Loucy (cell line): ENCODE measurements at regions not wholly inside any gene's neighbourhood (a gene's known extent, or its start where the extent isn't known, plus 50 kb on each side); places are given as distances from the start of the nearest gene placed in this dataset.

Source experiments
- H2AFZ ChIP-seq: fragments of 200-600 bp; sonication (generic); 2 replicates; pipeline ENCODE4 v1.6.0; 2016; ENCODE audit warnings: antibody characterized with exemption, mild to moderate bottlenecking, low read length, moderate library complexity
- H3F3A ChIP-seq: fragments of 200-600 bp; 2 replicates; pipeline ENCODE4 v1.6.0; 2016; ENCODE audit warnings: antibody characterized with exemption, low read depth, mild to moderate bottlenecking
- H3K27me3 ChIP-seq: fragments of 200-600 bp; sonication (generic); 2 replicates; pipeline ENCODE4 v1.6.1; 2014; ENCODE audit warnings: low read length, mild to moderate bottlenecking; ENCODE audit not compliant: insufficient read depth, poor library complexity, severe bottlenecking
- H3K36me3 ChIP-seq: fragments of 200-600 bp; sonication (generic); 2 replicates; pipeline ENCODE4 v1.6.1; 2016; ENCODE audit warnings: low read length; ENCODE audit not compliant: insufficient read depth
- H3K4me1 ChIP-seq: fragments of 200-600 bp; sonication (generic); 2 replicates; pipeline ENCODE4 v1.5.1; 2014; ENCODE audit warnings: low read length, mild to moderate bottlenecking; ENCODE audit not compliant: insufficient read depth, poor library complexity, severe bottlenecking
- H3K4me2 ChIP-seq: fragments of 200-600 bp; sonication (generic); 2 replicates; pipeline ENCODE4 v1.6.0; 2014; ENCODE audit warnings: antibody characterized with exemption, low read length, low read depth, mild to moderate bottlenecking; ENCODE audit not compliant: poor library complexity, severe bottlenecking
- H3K4me3 ChIP-seq: fragments of 200-600 bp; sonication (generic); 2 replicates; pipeline ENCODE4 v1.5.1; 2014; ENCODE audit warnings: low read length, mild to moderate bottlenecking, mixed read lengths; ENCODE audit not compliant: poor library complexity, severe bottlenecking
- H3K79me2 ChIP-seq: fragments of 200-600 bp; sonication (generic); 2 replicates; pipeline ENCODE4 v1.6.1; 2014; ENCODE audit warnings: low read length; ENCODE audit not compliant: insufficient read depth
- H3K9ac ChIP-seq: fragments of 200-600 bp; sonication (generic); 2 replicates; pipeline ENCODE4 v1.6.0; 2014; ENCODE audit warnings: mild to moderate bottlenecking, low read depth, low read length, moderate library complexity; ENCODE audit not compliant: poor library complexity, severe bottlenecking
- H3K9me2 ChIP-seq: fragments of 200-600 bp; sonication (generic); replicated peaks from 2 replicates; pipeline ENCODE4 v1.6.1; 2016; ENCODE audit warnings: low read depth, low read length, mixed read lengths
- H3K9me3 ChIP-seq: fragments of 200-600 bp; sonication (generic); 2 replicates; pipeline ENCODE4 v1.6.1; 2014; ENCODE audit warnings: mild to moderate bottlenecking, antibody characterized with exemption, low read length, low read depth; ENCODE audit not compliant: insufficient read depth
- H4K20me1 ChIP-seq: fragments of 200-600 bp; sonication (generic); 2 replicates; pipeline ENCODE4 v1.6.0; 2014; ENCODE audit warnings: antibody characterized with exemption, low read length, mild to moderate bottlenecking; ENCODE audit not compliant: insufficient read depth, poor library complexity, severe bottlenecking
- EZH2phosphoT487 ChIP-seq: fragments of 200-600 bp; IDR thresholded peaks from 2 replicates; pipeline ENCODE4 v1.6.1; 2018; ENCODE audit warnings: antibody characterized with exemption, mild to moderate bottlenecking, moderate library complexity, borderline replicate concordance
- TF ChIP-seq, protein P1 (sequence below): fragments of 200-600 bp; sonication (generic); conservative IDR thresholded peaks from 2 replicates; pipeline ENCODE4 v1.5.1; 2014; ENCODE audit warnings: mild to moderate bottlenecking, antibody characterized with exemption, low read length

DNA sequence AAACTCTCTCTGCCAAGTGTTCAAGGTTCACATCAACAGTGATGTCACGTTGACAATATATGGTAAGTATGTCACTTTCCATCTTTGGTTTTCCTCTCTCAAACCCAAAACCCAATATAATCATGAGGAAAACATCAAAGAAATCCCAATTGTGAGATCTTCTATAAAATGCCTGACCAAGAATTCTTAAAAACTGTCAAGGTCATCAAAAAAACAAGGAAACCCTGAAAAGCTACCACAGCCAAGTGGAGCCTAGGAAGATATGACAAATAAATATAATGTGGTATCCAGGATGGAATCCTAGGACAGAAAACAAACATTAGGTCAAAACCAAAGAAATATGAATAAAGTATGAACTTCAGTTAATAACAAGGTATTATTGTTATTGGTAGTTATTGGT lies 85.2 kb upstream of the CCDC39 start:
- H4K20me1 ChIP-seq: no peaks in the 10 kb centered on the region
- no peaks in the 10 kb centered on the region for H3K4me1 ChIP-seq
- no peak overlapping the region for H3K9ac ChIP-seq
- H3K27me3 ChIP-seq: no peaks in the 10 kb centered on the region
- no peaks in the 10 kb centered on the region for H3K9me2 ChIP-seq
- H3K79me2 ChIP-seq: no peaks in the 10 kb centered on the region
- no peak overlapping the region for H3K4me2 ChIP-seq
- H3K36me3 ChIP-seq: no peaks in the 10 kb centered on the region
- no peaks in the 10 kb centered on the region for H3F3A ChIP-seq
- H3K4me3 ChIP-seq: no peak overlapping the region
- H2AFZ ChIP-seq: no peak overlapping the region
- H3K9me3 ChIP-seq: no peaks in the 10 kb centered on the region
- TF ChIP-seq, protein P1, sequence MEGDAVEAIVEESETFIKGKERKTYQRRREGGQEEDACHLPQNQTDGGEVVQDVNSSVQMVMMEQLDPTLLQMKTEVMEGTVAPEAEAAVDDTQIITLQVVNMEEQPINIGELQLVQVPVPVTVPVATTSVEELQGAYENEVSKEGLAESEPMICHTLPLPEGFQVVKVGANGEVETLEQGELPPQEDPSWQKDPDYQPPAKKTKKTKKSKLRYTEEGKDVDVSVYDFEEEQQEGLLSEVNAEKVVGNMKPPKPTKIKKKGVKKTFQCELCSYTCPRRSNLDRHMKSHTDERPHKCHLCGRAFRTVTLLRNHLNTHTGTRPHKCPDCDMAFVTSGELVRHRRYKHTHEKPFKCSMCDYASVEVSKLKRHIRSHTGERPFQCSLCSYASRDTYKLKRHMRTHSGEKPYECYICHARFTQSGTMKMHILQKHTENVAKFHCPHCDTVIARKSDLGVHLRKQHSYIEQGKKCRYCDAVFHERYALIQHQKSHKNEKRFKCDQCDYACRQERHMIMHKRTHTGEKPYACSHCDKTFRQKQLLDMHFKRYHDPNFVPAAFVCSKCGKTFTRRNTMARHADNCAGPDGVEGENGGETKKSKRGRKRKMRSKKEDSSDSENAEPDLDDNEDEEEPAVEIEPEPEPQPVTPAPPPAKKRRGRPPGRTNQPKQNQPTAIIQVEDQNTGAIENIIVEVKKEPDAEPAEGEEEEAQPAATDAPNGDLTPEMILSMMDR: no peak
- TF ChIP-seq EZH2phosphoT487: no peak

DNA sequence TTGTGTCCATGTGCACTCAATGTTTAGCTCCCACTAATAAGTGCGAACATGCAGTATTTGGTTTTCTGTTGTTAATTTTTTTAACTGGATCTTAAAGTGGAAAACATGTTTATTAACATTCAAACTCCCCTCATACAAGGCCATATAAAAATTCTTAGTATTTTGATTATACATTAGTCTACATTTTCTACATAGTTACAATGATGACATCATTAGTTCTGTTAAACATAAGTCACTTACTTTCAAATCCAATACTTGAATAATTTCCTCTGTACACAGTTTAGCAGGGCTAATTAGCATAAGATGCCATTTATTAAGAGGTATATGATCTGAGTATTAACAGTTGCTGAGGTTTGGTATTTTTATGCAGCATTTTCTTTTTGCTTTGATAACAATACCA lies 91.3 kb upstream of the CCDC39 start:
- Histone ChIP-seq H3K36me3 (no peaks in the 10 kb centered on the region), H3K79me2 (no peaks in the 10 kb centered on the region), H3K4me3 (no peak overlapping the region), H3K9me3 (no peaks in the 10 kb centered on the region), H3K9ac (no peak overlapping the region), H3K4me1 (no peaks in the 10 kb centered on the region), H4K20me1 (no peaks in the 10 kb centered on the region), H3F3A (no peaks in the 10 kb centered on the region), H3K4me2 (no peak overlapping the region), H3K27me3 (no peaks in the 10 kb centered on the region), H3K9me2 (no peaks in the 10 kb centered on the region), H2AFZ (no peak overlapping the region)
- TF ChIP-seq, protein P1: no peak
- TF ChIP-seq EZH2phosphoT487: no peak

DNA sequence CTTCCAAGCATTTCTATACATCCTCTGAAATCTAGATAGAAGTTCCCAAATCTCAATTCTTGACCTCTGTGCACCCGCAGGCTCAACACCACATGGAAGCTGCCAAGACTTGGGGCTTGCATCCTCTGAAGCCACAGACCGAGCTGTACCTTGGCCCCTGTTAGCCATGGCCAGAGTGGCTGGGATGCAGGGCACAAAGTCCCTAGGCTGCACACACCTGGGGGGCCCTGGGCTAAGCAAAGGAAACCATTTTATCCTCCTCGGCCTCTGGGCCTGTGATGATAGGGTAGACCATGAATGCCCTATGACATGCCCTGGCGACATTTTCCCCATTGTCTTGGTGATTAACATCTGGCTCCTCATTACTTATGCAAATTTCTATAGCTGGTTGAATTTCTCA lies 97.1 kb upstream of the CCDC39 start:
- H3K36me3 ChIP-seq: no peaks in the 10 kb centered on the region

More for the DNA sequence above, 97.1 kb upstream of the CCDC39 start:
- H3K4me3 ChIP-seq: no peak overlapping the region
- no peak overlapping the region for H3K4me2 ChIP-seq
- H3K9ac ChIP-seq: no peak overlapping the region
- no peaks in the 10 kb centered on the region for H4K20me1 ChIP-seq
- no peaks in the 10 kb centered on the region for H3K27me3 ChIP-seq
- H3F3A ChIP-seq: no peaks in the 10 kb centered on the region
- H3K79me2 ChIP-seq: no peaks in the 10 kb centered on the region
- H3K9me3 ChIP-seq: peaks cover 8% of the 10 kb centered on the region; the same call in 1 of the 2 replicates
- no peak overlapping the region for H2AFZ ChIP-seq
- no peaks in the 10 kb centered on the region for H3K9me2 ChIP-seq
- no peak for TF ChIP-seq EZH2phosphoT487
- TF ChIP-seq, protein P1: no peak
- no peaks in the 10 kb centered on the region for H3K4me1 ChIP-seq
